ENCODE measurements at regions not wholly inside any gene's neighbourhood (a gene's known extent, or its start where the extent isn't known, plus 50 kb on each side); places are given as distances from the start of the nearest gene placed in this dataset.

DNA sequence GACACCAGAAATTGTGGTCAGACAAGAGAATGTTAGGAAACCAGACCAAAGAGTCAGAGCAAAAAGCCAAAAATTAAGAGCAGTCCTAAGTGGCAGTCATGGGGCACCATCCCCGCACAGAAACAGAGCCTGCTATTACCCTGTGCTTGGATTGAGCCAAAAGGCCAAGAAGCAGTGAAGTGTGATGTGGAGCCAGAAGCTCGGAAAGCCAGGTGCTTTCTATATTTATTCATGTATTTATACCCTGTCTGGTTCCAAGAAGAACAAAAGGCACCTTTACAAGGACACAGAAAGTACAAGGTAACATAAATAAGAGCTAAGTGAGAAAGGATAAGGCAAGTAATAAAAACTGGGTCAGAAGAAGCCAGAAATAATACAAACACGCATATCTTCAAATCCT is 336.2 kb upstream of the CNR1 start:
- no peak for TF ChIP-seq EZH2phosphoT487 (IDR thresholded peaks at IDR 0.05; ENCODE audit: insufficient read depth, low read depth)
- no peak for TF ChIP-seq EZH2 (IDR thresholded peaks at IDR 0.05; ENCODE audit: insufficient read depth, poor library complexity, severe bottlenecking)
